Neural progenitor cell (in vitro differentiated cells): ENCODE measurements at regions not wholly inside any gene's neighbourhood (a gene's known extent, or its start where the extent isn't known, plus 50 kb on each side); places are given as distances from the start of the nearest gene placed in this dataset.

Experiments
- CTCF ChIP-seq: fragments of 200-600 bp; sonication (generic); IDR thresholded peaks from 2 replicates; pipeline ENCODE4 v1.5.1; 2017; ENCODE audit warnings: antibody characterized with exemption, mild to moderate bottlenecking
- EZH2 ChIP-seq: fragments of 200-600 bp; sonication (generic); IDR thresholded peaks from 2 replicates; pipeline ENCODE4 v1.6.1; 2017; ENCODE audit warnings: antibody characterized with exemption, mild to moderate bottlenecking, moderate library complexity

- TF ChIP-seq CTCF (no peak), EZH2 (no peak)
Observed at GRCh38 chr14:54194501-54194900, 202.3 kb upstream of the CDKN3 start.
